Kidney capillary endothelial cell (primary cell): ENCODE measurements at regions not wholly inside any gene's neighbourhood (a gene's known extent, or its start where the extent isn't known, plus 50 kb on each side); places are given as distances from the start of the nearest gene placed in this dataset.
"Not testable (repeated sequence)": the region's sequence is repeated elsewhere in the genome, so short reads cannot be mapped to it uniquely, and the experiment has no call there.

ENCODE experiments used
- DNase-seq: peaks from one replicate; pipeline ENCODE4 v3.0.0-alpha.2; 2018; ENCODE audit warnings: low spot score

GRCh38 chr1:119191325-119191724 is 50.9 kb upstream of the WARS2 start:
- no peak for DNase-seq

GRCh38 chr1:119204197-119204960 is 63.9 kb upstream of the WARS2 start:
- DNase-seq: no peak

GRCh38 chr1:119204961-119205357 is 64.5 kb upstream of the WARS2 start:
- DNase-seq: no peak

GRCh38 chr1:119209061-119209460 is 68.6 kb upstream of the WARS2 start:
- DNase-seq: no peak

- no peak for DNase-seq
These were observed 69.3 kb upstream of the WARS2 start for GRCh38 chr1:119209596-119210295.

GRCh38 chr1:119210296-119210649 is 69.8 kb upstream of the WARS2 start:
- DNase-seq: no peak

- DNase-seq: not testable (repeated sequence)
These were observed 72.8 kb upstream of the WARS2 start for GRCh38 chr1:119213213-119213612.

GRCh38 chr1:119214961-119215360 is 74.5 kb upstream of the WARS2 start:
- DNase-seq: not testable (repeated sequence)

- DNase-seq: no peak
These were observed 76.9 kb upstream of the WARS2 start for GRCh38 chr1:119217309-119217828.

- no peak for DNase-seq
These were observed 79.3 kb upstream of the WARS2 start for GRCh38 chr1:119219711-119220110.

GRCh38 chr1:119220991-119221390 is 80.5 kb upstream of the WARS2 start:
- DNase-seq: no peak

GRCh38 chr1:119222271-119222670 is 81.8 kb upstream of the WARS2 start:
- no peak for DNase-seq

- DNase-seq: no peak
These were observed 84.8 kb upstream of the WARS2 start for GRCh38 chr1:119225265-119225664.

- DNase-seq: no peak
These were observed 85.4 kb upstream of the WARS2 start for GRCh38 chr1:119225831-119226230.

GRCh38 chr1:119226321-119226720 is 85.9 kb upstream of the WARS2 start:
- no peak for DNase-seq

GRCh38 chr1:119226913-119227312 is 86.5 kb upstream of the WARS2 start:
- no peak for DNase-seq

- DNase-seq: no peak
These were observed 87.0 kb upstream of the WARS2 start for GRCh38 chr1:119227456-119227855.

GRCh38 chr1:119228335-119229080 is 88.1 kb upstream of the WARS2 start:
- DNase-seq: no peak

- DNase-seq: no peak
These were observed 94.7 kb upstream of the WARS2 start for GRCh38 chr1:119235120-119235519.

- DNase-seq: no peak
These were observed 105.4 kb upstream of the WARS2 start for GRCh38 chr1:119245881-119246280.

- DNase-seq: no peak
These were observed 108.8 kb upstream of the WARS2 start for GRCh38 chr1:119249283-119249682.

GRCh38 chr1:119250299-119250698 is 109.8 kb upstream of the WARS2 start:
- DNase-seq: no peak

- no peak for DNase-seq
These were observed 111.3 kb upstream of the WARS2 start for GRCh38 chr1:119251751-119252150.
